ENCODE measurements at regions not wholly inside any gene's neighbourhood (a gene's known extent, or its start where the extent isn't known, plus 50 kb on each side); places are given as distances from the start of the nearest gene placed in this dataset.

GRCh38 chr4:38464328-38464727 is 199.7 kb upstream of the KLF3 start:
- Histone ChIP-seq H3K79me1 (ENCODE audit: low read depth in 1 of 2, low read length in 2 of 2) (no peaks in the 10 kb centered on the region), H4K91ac (ENCODE audit: insufficient read depth, low read depth, low read length) (no peak overlapping the region), H3K9ac (ENCODE audit: low read depth, low read length) (no peak overlapping the region), H2BK20ac (ENCODE audit: low read depth, low read length) (no peak overlapping the region), H3K4me3 (ENCODE audit: insufficient read depth, low read depth, low read length) (no peak overlapping the region), H3K4ac (ENCODE audit: low read depth, low read length) (no peak overlapping the region), H2AK9ac (replicated peaks; ENCODE audit: low read depth, low read length, poor library complexity) (no peak overlapping the region), H3K27ac (ENCODE audit: insufficient read depth, low read length) (no peak overlapping the region), H2AK5ac (ENCODE audit: low read depth, low read length) (no peak overlapping the region), H3K14ac (replicated peaks; ENCODE audit: low read depth, low read length) (no peak overlapping the region), H3K9me1 (ENCODE audit: insufficient read depth, low read length) (no peaks in the 10 kb centered on the region), H3K4me1 (ENCODE audit: control insufficient read depth, insufficient read depth, low read length) (no peaks in the 10 kb centered on the region), H4K5ac (ENCODE audit: low read depth, low read length) (no peak overlapping the region), H2BK15ac (ENCODE audit: low read depth, low read length) (no peak overlapping the region), H3K4me2 (ENCODE audit: low read depth, low read length) (no peak overlapping the region), H3K9me3 (ENCODE audit: control insufficient read depth, insufficient read depth, low read length) (no peaks in the 10 kb centered on the region), H4K8ac (ENCODE audit: low read depth in 2 of 2, low read length in 2 of 2) (no peak overlapping the region), H3K18ac (ENCODE audit: low read depth, low read length) (no peak overlapping the region), H3K23ac (ENCODE audit: low read depth, low read length) (no peak overlapping the region), H2BK5ac (ENCODE audit: low read depth, low read length, poor library complexity, severe bottlenecking) (no peak overlapping the region), H4K20me1 (ENCODE audit: insufficient read depth, low read length) (no peaks in the 10 kb centered on the region), H3K27me3 (ENCODE audit: control insufficient read depth, insufficient read depth, low read length) (peaks cover under 1% of the 10 kb centered on the region), H2BK120ac (ENCODE audit: low read depth, low read length) (no peak overlapping the region), H3K36me3 (ENCODE audit: control insufficient read depth, insufficient read depth, low read length) (no peaks in the 10 kb centered on the region), H3K56ac (ENCODE audit: extremely low read depth, insufficient read depth, low read length) (no peak overlapping the region), H2AFZ (replicated peaks; ENCODE audit: low read length, poor library complexity) (no peak overlapping the region)
- dilution Hi-C loops (cut with HindIII; ENCODE audit: low sequenced_read_pairs, unreplicated experiment) (no loop called here), intact Hi-C loops (cut with micrococcal nuclease) (no loop called here), in situ Hi-C loops (cut with MboI; ENCODE audit: low sequenced_read_pairs) (no loop called here)
- POLR2A ChIA-PET (ENCODE audit: unreplicated experiment) = no interaction called here
- CTCF ChIA-PET = no interaction called here
- TF ChIP-seq CEBPB (IDR thresholded peaks at IDR 0.05; ENCODE audit: low read depth, low read length) = no peak
- TF ChIP-seq CTCF (conservative IDR thresholded peaks at IDR 0.05; ENCODE audit: low read depth, low read length) = no peak
- no peak for TF ChIP-seq POLR2A (IDR thresholded peaks at IDR 0.05; ENCODE audit: low read depth, low read length)
- TF ChIP-seq RCOR1 (IDR thresholded peaks at IDR 0.05; ENCODE audit: insufficient replicate concordance, low read length) = no peak
- BruUV-seq (replicated peaks) = no TSS peak
- WGBS, 2 experiments (ENCODE audit: extremely low coverage in 2 of 2, insufficient read length in 1 of 2) = 40% methylated on average over 1 of the region's 4 CpGs; no CpG with 5 or more reads in 1 of the 2 experiments
- DNase-seq = no peak
- no peak for ATAC-seq (ENCODE audit: low read depth)

All from IMR-90 (cell line).